ENCODE measurements at regions not wholly inside any gene's neighbourhood (a gene's known extent, or its start where the extent isn't known, plus 50 kb on each side); places are given as distances from the start of the nearest gene placed in this dataset.

DNA sequence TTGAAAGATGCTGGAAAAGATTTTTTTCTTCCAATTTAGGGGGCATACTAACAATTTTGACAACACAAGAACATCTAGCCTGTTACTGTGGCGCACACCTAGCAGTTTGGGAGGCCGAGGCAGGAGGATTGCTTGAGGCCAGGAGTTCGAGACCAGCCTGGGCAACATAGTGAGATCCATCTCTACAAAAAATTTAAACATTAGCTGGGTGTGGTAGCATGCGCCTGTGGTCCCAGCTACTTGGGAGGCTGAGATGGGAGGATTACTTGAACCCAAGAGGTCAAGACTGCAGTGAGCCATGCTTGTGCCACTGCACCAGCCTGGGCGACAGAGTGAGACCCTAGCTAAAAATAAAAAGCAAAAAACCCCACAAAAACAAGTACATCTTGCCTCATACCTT, 168.8 kb downstream of the TANC2 start:
- no peak for DNase-seq

DNA sequence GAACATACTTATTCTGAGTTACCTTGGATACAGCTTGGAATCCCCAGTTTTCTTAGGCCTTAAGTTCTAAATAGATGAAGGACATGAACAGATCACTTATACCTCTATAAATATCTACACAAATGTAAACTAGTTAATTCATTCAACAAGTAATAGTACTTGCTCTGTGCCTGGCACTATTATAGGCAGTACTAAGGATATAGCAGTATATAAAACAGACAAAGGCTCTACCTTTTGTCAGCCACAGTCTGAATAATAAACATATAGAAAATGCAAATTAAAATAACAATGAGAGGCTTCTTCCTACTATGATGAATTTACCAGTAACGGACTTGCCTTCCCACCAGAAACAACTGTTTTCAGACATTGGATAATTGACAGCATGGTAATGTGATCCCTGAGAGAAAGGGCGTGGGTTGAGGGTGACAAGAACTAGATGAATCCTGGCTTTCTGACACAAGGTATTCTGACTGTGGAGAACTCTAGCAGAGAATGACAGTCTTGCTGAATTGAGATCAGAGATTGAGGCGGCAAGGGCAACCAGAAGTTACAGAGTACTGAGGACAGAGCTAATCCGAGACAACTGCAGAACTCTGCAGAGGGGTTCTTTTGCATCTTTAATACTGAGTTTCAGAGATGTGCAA, 170.5 kb downstream of the TANC2 start:
- DNase-seq = no peak

GRCh38 chr17:63137163-63137562, 171.1 kb downstream of the TANC2 start:
- DNase-seq = no peak

DNA sequence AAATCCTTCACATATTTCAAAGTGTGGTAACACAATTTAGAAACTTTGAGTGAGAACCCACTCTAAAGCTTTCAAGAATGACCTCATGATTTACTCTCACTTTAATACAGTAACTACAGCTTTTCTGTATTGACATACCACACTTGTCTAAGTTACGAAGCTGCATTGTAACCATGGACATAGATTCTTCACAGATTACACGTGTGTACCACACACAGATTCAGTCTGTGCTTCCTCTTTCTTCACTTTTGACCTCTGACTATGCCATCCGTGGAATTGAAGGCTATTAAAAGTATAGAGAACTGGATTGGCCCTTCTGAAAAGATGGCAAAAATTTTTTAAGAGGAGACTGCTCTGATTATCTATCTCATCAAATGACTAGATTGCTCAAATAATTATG, 172.7 kb downstream of the TANC2 start:
- no peak for DNase-seq

- no peak for DNase-seq
Observed at GRCh38 chr17:63139356-63139755, 173.3 kb downstream of the TANC2 start.

DNA sequence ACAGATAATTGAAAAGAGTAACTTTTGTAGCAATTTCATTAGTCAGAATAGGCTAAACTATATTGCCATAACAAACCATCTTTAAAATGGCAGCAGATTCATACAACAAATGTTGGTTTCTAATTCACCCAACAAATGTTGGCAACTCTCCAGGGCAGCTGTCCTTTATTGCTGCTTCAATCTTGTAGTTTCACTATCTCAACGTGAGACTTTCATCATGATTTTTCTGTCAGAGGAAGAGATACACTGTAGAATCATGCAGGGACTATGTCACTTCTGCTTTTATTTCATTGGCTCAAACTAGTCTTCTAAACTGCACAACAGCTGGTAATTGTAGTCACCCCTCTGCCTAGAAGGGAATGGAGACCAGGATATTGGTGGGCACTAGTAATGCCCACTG, 174.2 kb downstream of the TANC2 start:
- peak; percentile 23 for DNase-seq

GRCh38 chr17:63142836-63143235, 176.8 kb downstream of the TANC2 start:
- no peak for DNase-seq

- peak; percentile 66 for DNase-seq
Observed at GRCh38 chr17:63150490-63150889, 184.5 kb downstream of the TANC2 start.

- peak; percentile 91 for DNase-seq
Observed at GRCh38 chr17:63150994-63151464, 185.0 kb downstream of the TANC2 start.

GRCh38 chr17:63151941-63152523, 186.0 kb downstream of the TANC2 start:
- DNase-seq = peak; percentile 52

GRCh38 chr17:63153488-63153887, 187.5 kb downstream of the TANC2 start:
- DNase-seq = no peak

DNA sequence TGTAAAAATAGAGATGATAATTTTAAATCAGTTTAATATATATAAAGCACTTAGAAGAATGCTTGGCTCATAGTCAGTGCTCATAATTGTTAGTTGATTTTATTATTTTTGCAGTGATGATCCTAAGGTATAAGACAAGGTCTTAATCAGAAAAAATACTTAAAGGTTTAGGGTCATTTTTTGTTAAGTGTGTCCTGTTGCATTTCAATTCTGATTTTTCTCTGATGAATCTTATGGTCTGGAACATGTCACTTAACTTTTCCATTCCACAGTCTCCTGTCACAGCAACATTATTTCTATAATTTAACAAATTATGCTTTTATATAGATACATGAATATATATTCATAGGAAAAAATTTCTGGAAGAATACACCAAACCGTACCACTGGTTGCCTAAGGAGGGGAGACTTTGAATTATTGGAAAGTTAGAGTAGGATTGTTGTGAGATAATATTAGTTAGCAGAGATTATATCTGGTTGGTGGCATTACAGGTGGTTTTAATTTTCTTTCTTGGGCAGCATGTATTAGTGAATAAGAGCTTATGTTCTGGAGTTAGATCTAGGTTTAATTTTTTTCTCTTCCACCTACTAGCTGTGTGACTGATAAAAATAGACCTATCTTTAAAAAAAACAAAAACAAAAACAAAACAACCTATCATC, 188.7 kb downstream of the TANC2 start:
- DNase-seq = no peak

DNA sequence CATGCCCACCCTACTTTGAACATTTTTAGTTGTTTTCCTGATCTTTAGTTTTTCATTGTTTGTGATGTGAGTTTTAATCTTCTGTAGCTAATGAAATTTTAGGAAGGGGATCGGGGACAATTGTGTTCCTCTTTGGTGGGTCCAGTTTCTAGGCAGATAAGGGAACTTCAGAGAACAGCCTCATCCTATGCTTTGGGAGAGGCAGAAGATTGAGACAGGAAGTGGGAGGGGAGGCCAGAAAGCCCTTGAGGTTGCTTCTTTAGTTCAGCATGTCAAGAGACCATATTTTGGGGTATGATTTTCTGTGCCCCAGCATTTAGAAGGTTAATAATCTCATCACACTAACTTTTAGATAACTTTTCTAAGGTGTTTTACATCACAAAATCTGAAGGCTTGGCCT, 191.0 kb downstream of the TANC2 start:
- DNase-seq = no peak

DNA sequence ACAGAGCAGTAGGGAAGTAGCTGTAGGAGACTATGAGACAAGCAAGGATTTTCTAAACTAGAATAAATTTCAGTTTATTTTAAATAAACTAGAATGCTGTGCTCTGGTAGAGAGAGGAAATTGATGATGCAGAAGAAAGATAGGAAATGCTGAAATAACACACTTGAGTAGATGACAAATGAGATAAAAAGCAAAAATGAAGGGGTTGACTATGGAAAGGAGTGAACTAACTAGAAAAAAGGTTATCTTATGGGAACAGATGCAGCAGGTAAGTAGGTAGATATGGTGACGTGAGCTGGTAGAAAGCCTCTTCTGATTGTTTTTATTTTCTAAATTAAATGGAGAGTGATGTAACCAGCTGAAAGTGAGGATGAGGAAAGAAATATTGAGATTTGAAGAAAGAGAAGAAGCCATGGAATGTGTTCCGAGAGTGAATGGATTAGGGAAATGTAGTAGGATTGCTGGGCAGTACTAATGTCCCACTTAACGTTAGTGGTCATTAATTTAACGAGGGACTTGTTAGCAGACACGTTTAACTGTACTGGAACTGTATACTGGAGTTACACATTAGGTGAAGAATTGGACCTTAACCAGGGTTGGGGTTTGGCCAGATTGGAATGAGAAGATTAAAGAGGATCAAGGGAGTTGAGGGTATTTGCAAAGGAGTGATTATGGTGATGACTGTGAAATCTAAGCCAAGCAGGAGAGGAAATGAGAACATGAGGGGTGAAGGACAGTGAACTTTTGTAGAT, 196.5 kb downstream of the TANC2 start:
- no peak for DNase-seq

- no peak for DNase-seq
Observed at GRCh38 chr17:63163158-63163520, 197.1 kb downstream of the TANC2 start.

DNA sequence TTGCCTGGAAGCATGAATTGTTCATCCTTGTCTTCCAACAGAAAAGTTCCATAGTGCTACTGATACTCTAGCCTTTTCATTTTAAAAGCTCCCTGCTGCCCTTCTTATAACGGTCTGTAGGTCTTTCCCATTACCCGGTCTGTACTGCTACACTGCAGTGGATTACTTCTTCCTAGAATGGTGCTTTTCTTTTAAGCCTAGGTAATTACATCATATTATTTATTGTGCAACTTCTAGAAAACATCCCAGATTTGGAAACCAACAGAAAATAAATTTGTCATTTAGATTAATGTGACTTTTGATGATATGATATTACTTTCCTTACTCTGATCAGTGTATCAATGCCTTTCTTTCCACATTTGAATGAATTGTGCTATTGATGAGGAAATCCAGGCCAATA, 199.4 kb downstream of the TANC2 start:
- DNase-seq = no peak

DNA sequence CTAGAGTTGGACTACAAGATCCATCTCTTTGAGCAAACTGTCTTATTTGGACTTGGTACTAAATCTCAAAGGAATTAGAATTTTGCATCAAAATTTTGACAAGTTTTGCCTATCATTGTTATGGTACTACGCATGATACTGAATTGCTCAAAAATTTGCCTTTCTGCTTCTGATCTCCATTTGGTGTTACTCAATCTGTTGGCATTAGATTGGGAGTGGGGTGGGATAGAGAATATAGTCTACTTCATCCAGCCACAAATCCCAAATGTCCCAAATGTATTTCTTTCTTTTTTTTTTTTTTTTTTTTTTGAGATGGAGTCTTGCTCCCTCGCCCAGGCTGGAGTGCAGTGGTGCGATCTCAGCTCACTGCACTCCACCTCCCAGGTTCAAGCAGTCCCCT, 204.8 kb downstream of the TANC2 start:
- no peak for DNase-seq

DNA sequence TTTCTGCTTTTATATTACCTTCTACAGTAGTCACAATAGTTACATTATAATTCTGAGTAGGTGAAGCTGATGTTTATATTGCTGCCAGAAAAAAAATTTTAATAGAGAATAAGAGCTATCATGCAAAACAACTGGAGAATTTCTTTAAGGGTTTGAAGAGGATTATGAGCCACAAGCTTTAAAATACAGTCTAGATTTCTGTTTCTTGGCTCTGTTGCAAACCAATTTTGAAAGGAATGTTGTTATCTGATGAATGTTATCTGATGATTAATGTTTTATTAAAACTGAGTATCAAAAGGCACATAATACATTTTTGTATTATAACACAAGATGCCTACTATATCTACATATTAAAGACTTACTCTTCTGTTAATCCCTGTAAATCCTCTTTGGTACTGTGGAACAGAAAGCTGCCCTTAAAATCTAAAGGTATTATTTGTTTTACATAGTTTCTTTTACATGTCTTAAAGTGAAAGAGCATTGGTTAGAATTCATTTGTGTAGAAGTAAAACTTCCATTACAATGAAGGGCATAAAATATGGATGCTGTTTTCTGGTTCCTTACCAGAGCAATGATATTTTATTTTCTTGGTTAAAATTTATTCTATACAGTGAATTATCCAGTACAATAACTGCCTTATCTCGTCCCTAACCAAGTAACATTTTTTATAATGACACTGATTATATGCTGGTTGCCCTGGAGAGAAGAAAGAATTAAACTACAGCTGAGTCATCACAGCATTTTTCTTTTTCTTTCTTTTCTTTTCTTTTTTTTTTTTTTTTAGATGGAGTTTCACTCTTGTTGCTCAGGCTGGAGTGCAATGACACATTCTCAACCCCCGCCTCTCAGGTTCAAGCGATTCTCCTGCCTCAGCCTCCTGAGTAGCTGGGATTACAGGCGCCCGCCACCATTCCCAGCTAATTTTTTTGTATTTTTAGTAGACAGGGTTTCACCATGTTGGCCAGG, 205.7 kb downstream of the TANC2 start:
- DNase-seq = no peak

- DNase-seq = no peak
Observed at GRCh38 chr17:63173450-63173849, 207.4 kb downstream of the TANC2 start.

- no peak for DNase-seq
Observed at GRCh38 chr17:63173903-63174302, 207.9 kb downstream of the TANC2 start.

DNA sequence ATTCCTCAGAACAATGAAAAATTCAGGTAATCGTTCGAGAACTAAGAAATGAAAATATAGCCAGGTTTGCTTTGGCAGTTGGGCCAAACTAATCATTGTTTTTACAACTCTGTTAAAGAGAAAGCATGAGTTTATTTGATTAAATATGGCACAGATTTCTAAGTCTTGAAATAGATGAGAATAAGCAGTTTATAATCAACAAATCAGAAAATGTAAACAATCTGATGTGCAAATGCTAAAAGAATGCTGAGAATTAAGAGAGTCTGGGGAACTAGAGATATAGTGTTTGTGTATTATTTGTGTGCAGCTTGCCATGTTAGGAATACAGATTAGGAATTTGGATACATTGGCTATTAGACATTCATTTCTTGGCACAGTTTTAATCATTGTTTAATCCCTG, 212.5 kb downstream of the TANC2 start:
- no peak for DNase-seq

GRCh38 chr17:63181856-63182255, 215.8 kb downstream of the TANC2 start:
- DNase-seq = no peak

DNA sequence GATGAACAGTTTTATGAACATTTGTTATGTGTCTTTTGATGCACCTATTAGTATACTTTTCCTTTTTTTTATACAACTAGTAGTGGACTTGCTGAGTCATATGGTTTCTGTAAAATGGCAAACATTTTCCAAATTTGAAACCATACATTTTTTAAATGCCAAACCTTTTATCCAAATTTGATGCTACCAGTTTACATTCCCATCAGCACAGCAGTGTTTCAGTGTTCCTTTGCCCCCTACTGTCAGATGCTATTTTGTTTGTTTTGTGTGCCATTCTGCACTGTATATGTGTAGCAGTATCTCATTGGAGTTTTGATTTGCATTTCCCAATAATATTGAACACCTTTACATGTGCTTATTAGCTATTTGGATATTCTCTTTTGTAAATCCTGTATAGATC, 219.4 kb downstream of the TANC2 start:
- no peak for DNase-seq
